ENCODE measurements at regions not wholly inside any gene's neighbourhood (a gene's known extent, or its start where the extent isn't known, plus 50 kb on each side); places are given as distances from the start of the nearest gene placed in this dataset.

DNA sequence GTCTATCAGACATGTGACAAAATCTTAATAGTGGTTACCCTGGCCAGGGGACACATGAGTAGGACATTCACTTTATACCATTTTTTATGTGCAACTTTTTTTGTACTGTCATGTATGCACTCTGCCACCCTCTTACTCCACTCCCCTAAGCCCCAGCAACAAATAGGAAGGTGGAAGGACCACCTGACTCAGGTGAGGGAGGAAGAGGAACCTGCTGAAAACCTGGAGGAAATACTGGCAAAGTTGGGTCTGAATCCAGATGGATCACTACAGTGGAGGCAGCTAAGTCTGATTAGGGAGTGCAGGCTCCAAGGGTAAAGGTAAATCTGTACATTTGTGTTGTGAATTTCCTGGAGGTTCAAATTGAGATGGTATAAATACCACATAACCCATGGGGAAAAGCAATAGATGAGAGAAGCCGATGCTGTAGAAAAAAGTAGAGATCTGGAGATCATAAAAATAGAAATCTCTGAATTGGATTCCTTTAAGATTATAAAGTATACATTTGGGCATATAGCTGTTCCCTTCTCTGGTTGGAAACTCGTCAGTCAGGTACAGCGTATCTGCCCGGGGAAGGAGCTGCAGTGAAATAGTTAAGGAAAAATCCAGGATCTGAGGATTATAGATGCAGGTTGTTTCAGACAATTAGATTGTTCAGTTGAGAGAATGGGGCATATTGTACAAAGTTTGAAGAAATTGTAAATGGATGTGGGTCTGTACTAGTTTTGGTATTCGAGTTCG, 52.2 kb upstream of the OR9Q1 start:
- no peak for DNase-seq (ENCODE audit: unreplicated experiment)
- TF ChIP-seq, protein P1, sequence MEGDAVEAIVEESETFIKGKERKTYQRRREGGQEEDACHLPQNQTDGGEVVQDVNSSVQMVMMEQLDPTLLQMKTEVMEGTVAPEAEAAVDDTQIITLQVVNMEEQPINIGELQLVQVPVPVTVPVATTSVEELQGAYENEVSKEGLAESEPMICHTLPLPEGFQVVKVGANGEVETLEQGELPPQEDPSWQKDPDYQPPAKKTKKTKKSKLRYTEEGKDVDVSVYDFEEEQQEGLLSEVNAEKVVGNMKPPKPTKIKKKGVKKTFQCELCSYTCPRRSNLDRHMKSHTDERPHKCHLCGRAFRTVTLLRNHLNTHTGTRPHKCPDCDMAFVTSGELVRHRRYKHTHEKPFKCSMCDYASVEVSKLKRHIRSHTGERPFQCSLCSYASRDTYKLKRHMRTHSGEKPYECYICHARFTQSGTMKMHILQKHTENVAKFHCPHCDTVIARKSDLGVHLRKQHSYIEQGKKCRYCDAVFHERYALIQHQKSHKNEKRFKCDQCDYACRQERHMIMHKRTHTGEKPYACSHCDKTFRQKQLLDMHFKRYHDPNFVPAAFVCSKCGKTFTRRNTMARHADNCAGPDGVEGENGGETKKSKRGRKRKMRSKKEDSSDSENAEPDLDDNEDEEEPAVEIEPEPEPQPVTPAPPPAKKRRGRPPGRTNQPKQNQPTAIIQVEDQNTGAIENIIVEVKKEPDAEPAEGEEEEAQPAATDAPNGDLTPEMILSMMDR (IDR thresholded peaks at IDR 0.05; ENCODE audit: unreplicated experiment): no peak
- Mint-ChIP-seq H3K9me3 (ENCODE audit: unreplicated experiment) (no peaks in the 10 kb centered on the region), H3K27ac (ENCODE audit: low read depth, unreplicated experiment) (no peak overlapping the region), H3K4me3 (ENCODE audit: unreplicated experiment) (no peak overlapping the region), H3K36me3 (ENCODE audit: insufficient read depth, unreplicated experiment) (no peaks in the 10 kb centered on the region), H3K27me3 (ENCODE audit: insufficient read depth, unreplicated experiment) (no peaks in the 10 kb centered on the region), H3K4me1 (ENCODE audit: insufficient read depth, unreplicated experiment) (peaks cover 6% of the 10 kb centered on the region)
- no TSS peak for BruUV-seq (replicated peaks)
- CTCF ChIA-PET: interaction anchor here (0.8 kb wide), 1 partner anchor 154 kb away, joined by 3 read pairs; the partner anchor contains the start of gene OR9I1
- intact Hi-C loops (cut with micrococcal nuclease): no loop called here
- POLR2A ChIA-PET: no interaction called here

DNA sequence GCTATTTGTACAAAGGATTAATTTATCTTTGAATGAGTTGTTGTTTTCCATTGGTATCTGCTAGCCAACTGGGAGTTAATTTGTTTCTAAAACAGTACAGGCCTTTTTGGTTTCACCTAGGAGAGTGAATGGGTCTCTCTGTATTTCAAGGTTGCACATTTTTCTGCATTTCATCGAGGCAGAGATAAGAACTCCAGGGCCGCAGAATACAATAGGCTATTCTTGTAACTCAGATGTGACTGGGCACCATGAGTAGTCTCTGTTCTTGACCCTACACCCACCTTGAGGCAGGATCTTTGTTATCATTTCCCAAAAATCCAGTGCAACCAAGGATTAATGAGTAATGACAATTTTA, 51.7 kb upstream of the OR9Q1 start:
- BruUV-seq (replicated peaks): no TSS peak
- H3K27me3 Mint-ChIP-seq (ENCODE audit: insufficient read depth, unreplicated experiment): no peaks in the 10 kb centered on the region
- POLR2A ChIA-PET: interaction anchor here (1.1 kb wide), 1 partner anchor 136 kb away, joined by 3 read pairs; no protein-coding TSS in a partner anchor
- no peak overlapping the region for H3K4me3 Mint-ChIP-seq (ENCODE audit: unreplicated experiment)
- no peaks in the 10 kb centered on the region for H3K9me3 Mint-ChIP-seq (ENCODE audit: unreplicated experiment)
- peaks cover 6% of the 10 kb centered on the region for H3K4me1 Mint-ChIP-seq (ENCODE audit: insufficient read depth, unreplicated experiment)
- no peaks in the 10 kb centered on the region for H3K36me3 Mint-ChIP-seq (ENCODE audit: insufficient read depth, unreplicated experiment)
- TF ChIP-seq, protein P1 (IDR thresholded peaks at IDR 0.05; ENCODE audit: unreplicated experiment): no peak
- CTCF ChIA-PET: interaction anchor here (0.8 kb wide), 1 partner anchor 153 kb away, joined by 3 read pairs; the partner anchor contains the start of gene OR9I1
- no peak for DNase-seq (ENCODE audit: unreplicated experiment)
- no peak overlapping the region for H3K27ac Mint-ChIP-seq (ENCODE audit: low read depth, unreplicated experiment)
- intact Hi-C loops (cut with micrococcal nuclease): no loop called here
